ENCODE measurements at regions not wholly inside any gene's neighbourhood (a gene's known extent, or its start where the extent isn't known, plus 50 kb on each side); places are given as distances from the start of the nearest gene placed in this dataset.

- no peak for TF ChIP-seq EZH2 (IDR thresholded peaks at IDR 0.05; ENCODE audit: insufficient read depth, poor library complexity, severe bottlenecking)
- TF ChIP-seq EZH2phosphoT487 (IDR thresholded peaks at IDR 0.05; ENCODE audit: insufficient read depth, low read depth): no peak
Observed at GRCh38 chr14:49946320-49947141, 53.6 kb downstream of the ARF6 start.
